Lung (tissue), 11 donors: ENCODE measurements at regions not wholly inside any gene's neighbourhood (a gene's known extent, or its start where the extent isn't known, plus 50 kb on each side); places are given as distances from the start of the nearest gene placed in this dataset.

Experiments used
- ATAC-seq: fragments of 200-7000 bp; cut with Tn5 transposase; one replicate; pipeline ENCODE4 v1.9.1; 2020; ENCODE audit warnings: moderate number of reproducible peaks; ENCODE audit not compliant: insufficient read depth, low FRiP score
- DNase-seq, 3 donors: peaks; one replicate each; pipeline ENCODE4 v3.0.0-alpha.2; 2013 to 2017
- H3K27ac ChIP-seq, 2 donors: one replicate each; pipeline ENCODE4 v1.5.1; 2013; ENCODE audit warnings: mild to moderate bottlenecking in 2 of 2, moderate library complexity in 2 of 2, control low read depth in 1 of 2, inconsistent platforms in 1 of 2, low read depth in 1 of 2, low read length in 1 of 2
- H3K27me3 ChIP-seq, 3 donors: one replicate each; pipeline ENCODE4 v1.5.1; 2013; ENCODE audit warnings: low read length in 2 of 3; ENCODE audit not compliant: control insufficient read depth in 3 of 3, insufficient read depth in 3 of 3
- H3K36me3 ChIP-seq, 4 donors: one replicate each; pipeline ENCODE4 v1.5.1; 2013; ENCODE audit warnings: low read length in 4 of 4, mild to moderate bottlenecking in 1 of 4, moderate library complexity in 1 of 4; ENCODE audit not compliant: control insufficient read depth in 4 of 4, insufficient read depth in 4 of 4
- H3K4me1 ChIP-seq, 5 donors: one replicate each; pipeline ENCODE4 v1.5.1; 2013; ENCODE audit warnings: low read length in 5 of 5, mild to moderate bottlenecking in 2 of 5, moderate library complexity in 1 of 5; ENCODE audit not compliant: control insufficient read depth in 5 of 5, insufficient read depth in 5 of 5
- H3K4me3 ChIP-seq: one replicate; pipeline ENCODE4 v1.5.1; 2013; ENCODE audit warnings: mild to moderate bottlenecking, control low read depth, moderate library complexity
- H3K9ac ChIP-seq, 2 donors: one replicate each; pipeline ENCODE4 v1.5.1; 2013; ENCODE audit warnings: low read length in 2 of 2, control low read depth in 1 of 2; ENCODE audit not compliant: insufficient read depth in 1 of 2
- H3K9me3 ChIP-seq, 4 donors: one replicate each; pipeline ENCODE4 v1.5.1; 2013; ENCODE audit warnings: low read length in 3 of 4, mild to moderate bottlenecking in 1 of 4, moderate library complexity in 1 of 4; ENCODE audit not compliant: control insufficient read depth in 4 of 4, insufficient read depth in 3 of 4
- CTCF ChIP-seq: IDR thresholded peaks from 2 replicates; pipeline ENCODE4 v1.5.1; 2012; ENCODE audit warnings: mild to moderate bottlenecking; ENCODE audit errors: control extremely low read depth, extremely low read depth
- WGBS, 2 donors: extraction: QIAGEN DNeasy Blood & Tissue Kit; methylation state at CpG; one replicate each; pipeline ENCODE4 v1.1.7; 2013; 5-methylcytosine and 5-hydroxymethylcytosine counted together
- donor health status: control.
- donor health status: control.
- donor health status: Bipolar disorder and iron deficiency.
- donor health status: healthy.
- donor health status: DM: yes; HTN: yes; CAD: no.

DNA sequence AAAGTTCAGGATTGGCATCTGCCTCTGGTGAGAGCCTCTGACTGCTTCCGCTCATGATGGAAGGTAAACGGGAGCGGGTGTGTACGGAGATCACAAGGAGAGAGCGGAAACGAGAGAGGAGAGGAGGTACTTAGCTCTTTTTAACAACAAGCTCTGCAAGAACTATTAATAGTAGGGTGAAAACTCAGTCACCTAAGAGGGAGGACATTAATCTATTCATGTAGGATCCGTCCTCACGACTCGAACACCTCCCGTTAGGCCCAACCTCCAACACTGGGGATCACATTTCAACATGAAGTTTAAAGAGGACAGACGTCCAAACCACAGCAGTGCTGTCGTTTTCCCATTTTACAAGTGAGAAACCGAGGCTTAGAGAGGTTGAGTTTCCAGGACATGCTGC is 173.7 kb downstream of the SLC28A3 start:
- no peak overlapping the region for H3K4me3 ChIP-seq
- no peak overlapping the region for H3K9ac ChIP-seq
- H3K27me3 ChIP-seq: no peaks in the 10 kb centered on the region
- no peak for TF ChIP-seq CTCF
- DNase-seq (no peak), ATAC-seq (no peak)
- no peak overlapping the region for H3K27ac ChIP-seq
- no peaks in the 10 kb centered on the region for H3K9me3 ChIP-seq
- no peaks in the 10 kb centered on the region for H3K36me3 ChIP-seq
- whole genome bisulfite sequencing, 2 donors: 69 to 79% methylated on average over 13 of the region's 13 CpGs
- peaks cover 0 to 10% (median 4%) of the 10 kb centered on the region in 5 donors for H3K4me1 ChIP-seq

DNA sequence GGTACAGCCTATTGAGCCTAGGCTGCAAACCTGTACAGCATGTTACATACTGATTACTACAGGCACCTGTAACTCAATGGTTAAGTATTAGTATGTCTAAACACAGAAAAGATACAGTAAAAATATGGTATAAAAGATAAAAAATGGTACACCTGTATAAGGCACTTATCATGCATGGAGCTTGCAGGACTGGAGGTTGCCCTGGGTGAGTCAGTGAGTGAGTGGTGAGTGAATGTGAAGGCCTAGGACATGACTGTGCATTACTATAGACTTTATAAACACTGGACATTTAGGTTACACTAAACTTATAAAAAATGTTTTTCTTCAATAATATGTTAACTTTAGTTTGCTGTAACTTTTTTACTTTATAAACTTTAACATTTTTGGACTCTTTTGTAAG is 171.3 kb downstream of the SLC28A3 start:
- ATAC-seq: no peak
- no peaks in the 10 kb centered on the region for H3K36me3 ChIP-seq
- TF ChIP-seq CTCF: no peak

DNA sequence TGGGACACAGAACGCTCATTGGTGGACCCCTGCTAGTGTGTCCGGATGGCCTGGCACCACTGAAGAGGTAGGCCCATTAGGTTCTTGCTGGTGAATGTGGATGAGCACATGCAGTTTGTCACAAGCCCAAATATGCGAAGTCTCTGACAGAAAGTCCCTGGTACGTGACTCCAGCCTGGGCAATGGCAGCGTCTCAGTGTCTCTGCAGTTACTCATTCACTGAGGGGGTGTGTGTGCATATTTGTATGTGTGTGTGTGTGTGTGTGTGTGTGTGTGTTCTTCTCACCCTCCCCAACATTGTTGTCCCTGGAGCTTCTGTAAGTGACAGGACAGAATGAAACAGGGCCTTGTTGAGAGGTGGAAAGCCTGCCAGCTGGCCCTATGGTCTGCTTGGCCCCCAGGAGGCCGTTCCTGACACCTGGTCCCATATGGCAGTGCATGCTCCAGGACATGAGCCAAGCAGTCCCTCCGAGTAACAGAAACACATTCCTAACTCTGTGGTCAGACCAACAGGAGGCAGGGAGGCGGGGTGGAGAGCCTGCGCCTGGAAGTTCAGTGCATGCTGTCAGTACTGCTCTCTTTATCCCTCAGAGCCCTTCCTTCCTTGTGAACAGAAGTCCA is 169.9 kb downstream of the SLC28A3 start:
- WGBS, 2 donors: 69 to 83% methylated on average over 9 of the region's 9 CpGs
- H3K27me3 ChIP-seq: no peaks in the 10 kb centered on the region
- H3K27ac ChIP-seq: peak overlapping the region; percentile 52 to 73
- no peaks in the 10 kb centered on the region for H3K36me3 ChIP-seq
- no peak overlapping the region for H3K4me3 ChIP-seq
- DNase-seq: peak; percentile 87 to 92 (median 90)
- H3K9me3 ChIP-seq: no peaks in the 10 kb centered on the region
- no peak for TF ChIP-seq CTCF
- peak; percentile 69 for ATAC-seq
- H3K4me1 ChIP-seq: peaks cover 0 to 10% (median 4%) of the 10 kb centered on the region in 5 donors
- H3K9ac ChIP-seq: no peak overlapping the region

More for the DNA sequence above, 171.3 kb downstream of the SLC28A3 start:
- H3K27me3 ChIP-seq: no peaks in the 10 kb centered on the region
- H3K9me3 ChIP-seq: no peaks in the 10 kb centered on the region
- H3K9ac ChIP-seq: no peak overlapping the region
- DNase-seq: no peak
- H3K27ac ChIP-seq: no peak overlapping the region
- H3K4me1 ChIP-seq: peaks cover 0 to 10% (median 4%) of the 10 kb centered on the region in 5 donors
- H3K4me3 ChIP-seq: no peak overlapping the region

- H3K9ac ChIP-seq: no peak overlapping the region
- H3K27me3 ChIP-seq: no peaks in the 10 kb centered on the region
- peaks cover 0 to 10% (median 4%) of the 10 kb centered on the region in 5 donors for H3K4me1 ChIP-seq
- no peak for TF ChIP-seq CTCF
- DNase-seq: peak in 1 of 3 donors; percentile 19
- no peak for ATAC-seq
- no peak overlapping the region for H3K27ac ChIP-seq
- H3K36me3 ChIP-seq: no peaks in the 10 kb centered on the region
- H3K4me3 ChIP-seq: no peak overlapping the region
- 74 to 82% methylated on average over 2 of the region's 2 CpGs for WGBS, 2 donors
- no peaks in the 10 kb centered on the region for H3K9me3 ChIP-seq
These were observed 166.6 kb downstream of the SLC28A3 start for GRCh38 chr9:84173961-84174360.
